ENCODE measurements at regions not wholly inside any gene's neighbourhood (a gene's known extent, or its start where the extent isn't known, plus 50 kb on each side); places are given as distances from the start of the nearest gene placed in this dataset.

DNA sequence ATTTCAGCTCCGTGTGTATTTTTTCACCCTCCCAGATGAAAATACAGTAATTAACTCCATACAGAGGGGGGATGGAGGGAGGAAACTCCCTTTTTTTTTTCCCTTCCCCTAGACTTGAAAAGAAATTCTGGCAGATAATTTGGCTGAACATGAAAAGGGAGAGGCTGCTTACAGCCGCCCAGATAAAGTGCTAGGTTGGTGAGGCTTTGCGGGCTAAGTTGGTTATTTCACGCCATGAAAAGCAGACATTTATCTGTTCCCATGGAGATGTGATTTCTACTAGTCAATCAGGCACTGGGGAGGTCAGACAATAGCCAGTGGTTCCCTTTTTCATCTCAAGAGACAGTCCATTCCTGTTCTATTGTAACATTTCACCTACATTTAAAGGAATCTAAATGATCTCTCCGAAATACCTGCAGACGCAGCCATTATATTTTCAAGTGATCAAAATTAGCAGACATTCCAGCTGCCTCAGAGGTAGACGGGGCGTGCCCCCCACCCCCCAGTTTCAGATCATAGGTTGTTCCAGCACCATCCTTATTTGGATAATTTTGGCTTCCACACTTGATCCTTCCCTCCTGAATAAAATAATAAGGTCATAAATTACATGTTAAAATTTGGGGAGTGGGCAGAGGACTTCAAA, 143.9 kb upstream of the ZNF217 start:
- Mint-ChIP-seq H3K27ac (peak overlapping the region; percentile 32 to 94 (median 83)), H3K4me3 (peak overlapping the region in 7 of 10 donors; percentile 56 to 81 (median 70)), H3K27me3 (no peaks in the 10 kb centered on the region), H3K36me3 (peaks cover 0 to 4% (median 0%) of the 10 kb centered on the region in 5 donors), H3K9me3 (no peaks in the 10 kb centered on the region), H3K4me1 (peaks cover 30 to 63% (median 53%) of the 10 kb centered on the region in 7 donors)
- CTCF ChIA-PET, result interaction anchor here (0.9 to 1.2 kb wide), 3 partner anchors 17 to 245 kb away, joined by 3 read pairs; no protein-coding TSS in a partner anchor
- Histone ChIP-seq H3K9me3 (ENCODE audit: control insufficient read depth in 2 of 3, low read length in 3 of 3) (no peaks in the 10 kb centered on the region), H3K27ac (ENCODE audit: low read depth, low read length) (peak overlapping the region; percentile 30), H3K4me3 (ENCODE audit: low read length) (no peak overlapping the region), H3K36me3 (ENCODE audit: control insufficient read depth in 2 of 3, insufficient read depth in 3 of 3, low read length in 3 of 3) (no peaks in the 10 kb centered on the region), H3K4me1 (ENCODE audit: control insufficient read depth in 2 of 2, insufficient read depth in 2 of 2, low read length in 2 of 2) (peaks cover 0 to 14% of the 10 kb centered on the region in 2 donors), H3K27me3 (ENCODE audit: control insufficient read depth in 2 of 2, insufficient read depth in 2 of 2, low read length in 2 of 2) (no peaks in the 10 kb centered on the region)
- DNase-seq (no peak), ATAC-seq (no peak)
- POLR2A ChIA-PET, result interaction anchor here (0.7 to 2.2 kb wide), 8 partner anchors 11 to 135 kb away, joined by 3 to 7 read pairs (median 5); no protein-coding TSS in a partner anchor
- intact Hi-C loops (cut with micrococcal nuclease), result loop anchor here (2.0 to 5.0 kb wide), 3 partner anchors 13 to 75 kb away; no protein-coding TSS in a partner anchor

DNA sequence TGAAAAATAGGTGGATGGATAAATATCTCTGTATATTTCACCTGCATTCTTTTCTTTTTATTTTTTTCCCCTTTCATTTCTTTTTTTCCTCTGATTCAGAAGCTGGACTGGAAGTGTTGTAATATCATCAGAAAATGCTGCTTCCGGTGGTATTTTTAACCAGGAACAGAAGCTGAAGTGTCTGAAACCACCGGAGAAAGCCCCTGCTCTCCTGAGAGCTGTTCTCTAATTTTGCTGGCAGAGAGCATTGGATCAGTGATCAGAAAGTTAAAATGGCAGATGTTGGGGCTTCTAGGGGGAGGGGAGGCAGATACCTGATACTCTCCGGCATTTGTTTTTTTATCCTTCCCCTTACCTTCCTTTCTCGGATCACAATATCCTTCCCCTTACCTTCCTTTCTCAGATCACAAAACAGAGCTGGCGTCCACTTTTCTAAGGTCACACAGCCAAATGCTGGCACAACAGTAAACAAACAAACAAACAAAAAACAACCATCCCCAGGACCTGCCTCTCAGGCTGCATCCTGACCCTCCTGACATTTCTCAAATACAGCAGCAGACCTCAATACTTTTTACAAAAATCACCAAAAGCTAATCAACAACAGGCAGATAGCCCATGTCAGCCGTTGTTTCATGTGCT, 143.2 kb upstream of the ZNF217 start:
- no peaks in the 10 kb centered on the region for H3K36me3 ChIP-seq (ENCODE audit: control insufficient read depth in 2 of 3, insufficient read depth in 3 of 3, low read length in 3 of 3)
- peak overlapping the region; percentile 12 to 81 (median 62) for H3K4me3 Mint-ChIP-seq
- peak in 1 of 9 donors; percentile 17 for DNase-seq
- peaks cover 30 to 60% (median 53%) of the 10 kb centered on the region in 7 donors for H3K4me1 Mint-ChIP-seq
- peak overlapping the region; percentile 30 for H3K27ac ChIP-seq (ENCODE audit: low read depth, low read length)
- ATAC-seq, result peak; percentile 51
- H3K27me3 ChIP-seq (ENCODE audit: control insufficient read depth in 2 of 2, insufficient read depth in 2 of 2, low read length in 2 of 2), result no peaks in the 10 kb centered on the region
- H3K4me1 ChIP-seq (ENCODE audit: control insufficient read depth in 2 of 2, insufficient read depth in 2 of 2, low read length in 2 of 2), result peaks cover 0 to 14% of the 10 kb centered on the region in 2 donors
- no peaks in the 10 kb centered on the region for H3K9me3 ChIP-seq (ENCODE audit: control insufficient read depth in 2 of 3, low read length in 3 of 3)
- no peak overlapping the region for H3K4me3 ChIP-seq (ENCODE audit: low read length)
- ChIA-PET CTCF (interaction anchor here (0.9 to 1.2 kb wide), 2 partner anchors 18 to 246 kb away, joined by 3 read pairs; no protein-coding TSS in a partner anchor), POLR2A (interaction anchor here (0.7 to 2.2 kb wide), 13 partner anchors 12 to 198 kb away, joined by 3 to 9 read pairs (median 4); no protein-coding TSS in a partner anchor)
- no peaks in the 10 kb centered on the region for H3K27me3 Mint-ChIP-seq
- peak overlapping the region; percentile 71 to 94 (median 83) for H3K27ac Mint-ChIP-seq
- H3K9me3 Mint-ChIP-seq, result no peaks in the 10 kb centered on the region
- peaks cover 0 to 4% (median 0%) of the 10 kb centered on the region in 5 donors for H3K36me3 Mint-ChIP-seq
- intact Hi-C loops (cut with micrococcal nuclease), result loop anchor here (2.0 to 5.0 kb wide), 3 partner anchors 14 to 75 kb away; no protein-coding TSS in a partner anchor

- Histone ChIP-seq H3K9me3 (ENCODE audit: control insufficient read depth in 2 of 3, low read length in 3 of 3) (no peaks in the 10 kb centered on the region), H3K4me1 (ENCODE audit: control insufficient read depth in 2 of 2, insufficient read depth in 2 of 2, low read length in 2 of 2) (peaks cover 0 to 13% of the 10 kb centered on the region in 2 donors), H3K36me3 (ENCODE audit: control insufficient read depth in 2 of 3, insufficient read depth in 3 of 3, low read length in 3 of 3) (no peaks in the 10 kb centered on the region), H3K4me3 (ENCODE audit: low read length) (no peak overlapping the region), H3K27me3 (ENCODE audit: control insufficient read depth in 2 of 2, insufficient read depth in 2 of 2, low read length in 2 of 2) (no peaks in the 10 kb centered on the region), H3K27ac (ENCODE audit: low read depth, low read length) (no peak overlapping the region)
- intact Hi-C loops (cut with micrococcal nuclease), result loop anchor here (2.0 to 5.0 kb wide), 3 partner anchors 15 to 74 kb away; no protein-coding TSS in a partner anchor
- Mint-ChIP-seq H3K36me3 (peaks cover 0 to 4% (median 0%) of the 10 kb centered on the region in 5 donors), H3K27me3 (no peaks in the 10 kb centered on the region), H3K4me3 (peak overlapping the region; percentile 5 to 81 (median 62)), H3K27ac (peak overlapping the region; percentile 71 to 94 (median 83)), H3K9me3 (no peaks in the 10 kb centered on the region), H3K4me1 (peaks cover 28 to 55% (median 48%) of the 10 kb centered on the region in 7 donors)
- POLR2A ChIA-PET, result interaction anchor here (0.6 to 2.0 kb wide), 12 partner anchors 13 to 199 kb away, joined by 3 to 9 read pairs (median 4); no protein-coding TSS in a partner anchor
- DNase-seq, result no peak
- no peak for ATAC-seq
- CTCF ChIA-PET, result interaction anchor here (1.2 kb wide), 1 partner anchor 246 kb away, joined by 3 read pairs; no protein-coding TSS in a partner anchor
Observed at GRCh38 chr20:53736122-53736756, 142.6 kb upstream of the ZNF217 start.

GRCh38 chr20:53735536-53736050, 142.0 kb upstream of the ZNF217 start:
- peaks cover 0 to 7% of the 10 kb centered on the region in 2 donors for H3K4me1 ChIP-seq (ENCODE audit: control insufficient read depth in 2 of 2, insufficient read depth in 2 of 2, low read length in 2 of 2)
- H3K27me3 Mint-ChIP-seq, result no peaks in the 10 kb centered on the region

DNA sequence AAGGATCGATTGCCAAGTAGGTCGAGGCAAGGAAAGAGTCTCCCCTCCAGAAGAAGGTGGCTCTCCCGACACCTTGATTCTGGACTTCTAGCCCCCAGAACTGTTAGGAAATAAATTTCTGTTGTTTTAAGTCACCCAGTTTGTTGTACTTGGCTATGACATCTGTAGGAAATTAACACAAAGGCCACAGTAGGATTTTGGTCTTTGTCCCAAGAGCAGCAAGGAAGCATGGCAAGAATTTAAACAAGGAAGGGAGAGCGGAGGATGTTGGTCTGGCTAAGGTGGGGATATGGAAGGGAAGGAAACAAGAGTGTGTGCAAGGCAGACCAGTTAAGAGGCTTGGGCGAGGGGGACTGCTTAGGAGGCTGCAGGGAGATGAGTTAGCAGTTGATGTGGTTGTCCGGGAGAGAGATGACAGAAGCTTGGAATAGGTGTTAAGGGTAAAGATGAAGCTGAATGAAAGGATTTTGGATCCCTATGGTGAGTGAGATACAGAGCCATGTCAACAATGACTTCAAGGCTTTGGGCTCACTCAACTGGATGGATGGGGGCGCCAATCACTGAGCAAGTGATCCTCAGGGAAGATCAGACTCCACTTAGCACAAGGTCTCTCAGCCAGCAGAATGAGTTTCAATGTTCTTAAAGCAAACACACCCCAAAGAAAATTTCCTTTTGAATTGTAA, 140.5 kb upstream of the ZNF217 start:
- Histone ChIP-seq H3K27ac (ENCODE audit: low read depth, low read length) (no peak overlapping the region), H3K4me1 (ENCODE audit: control insufficient read depth in 2 of 2, insufficient read depth in 2 of 2, low read length in 2 of 2) (peaks cover 0 to 7% of the 10 kb centered on the region in 2 donors), H3K9me3 (ENCODE audit: control insufficient read depth in 2 of 3, low read length in 3 of 3) (no peaks in the 10 kb centered on the region), H3K36me3 (ENCODE audit: control insufficient read depth in 2 of 3, insufficient read depth in 3 of 3, low read length in 3 of 3) (no peaks in the 10 kb centered on the region), H3K27me3 (ENCODE audit: control insufficient read depth in 2 of 2, insufficient read depth in 2 of 2, low read length in 2 of 2) (no peaks in the 10 kb centered on the region), H3K4me3 (ENCODE audit: low read length) (no peak overlapping the region)
- ChIA-PET POLR2A (interaction anchor here (0.6 to 0.7 kb wide), 2 partner anchors 17 to 138 kb away, joined by 3 to 8 read pairs; no protein-coding TSS in a partner anchor), CTCF (no interaction called here)
- ATAC-seq, result no peak
- Mint-ChIP-seq H3K27ac (peak overlapping the region in 2 of 9 donors; percentile 4 to 13), H3K36me3 (peaks cover 0 to 5% (median 0%) of the 10 kb centered on the region in 5 donors), H3K27me3 (no peaks in the 10 kb centered on the region), H3K4me1 (peaks cover 21 to 51% (median 30%) of the 10 kb centered on the region in 7 donors), H3K4me3 (no peak overlapping the region), H3K9me3 (no peaks in the 10 kb centered on the region)
- intact Hi-C loops (cut with micrococcal nuclease), result no loop called here
- DNase-seq, result no peak

More at GRCh38 chr20:53735536-53736050, 142.0 kb upstream of the ZNF217 start:
- ChIA-PET POLR2A (interaction anchor here (0.6 to 2.0 kb wide), 5 partner anchors 19 to 126 kb away, joined by 3 to 6 read pairs (median 4); no protein-coding TSS in a partner anchor), CTCF (no interaction called here)
- Histone ChIP-seq H3K9me3 (ENCODE audit: control insufficient read depth in 2 of 3, low read length in 3 of 3) (no peaks in the 10 kb centered on the region), H3K36me3 (ENCODE audit: control insufficient read depth in 2 of 3, insufficient read depth in 3 of 3, low read length in 3 of 3) (no peaks in the 10 kb centered on the region), H3K27me3 (ENCODE audit: control insufficient read depth in 2 of 2, insufficient read depth in 2 of 2, low read length in 2 of 2) (no peaks in the 10 kb centered on the region), H3K4me3 (ENCODE audit: low read length) (no peak overlapping the region), H3K27ac (ENCODE audit: low read depth, low read length) (no peak overlapping the region)
- Mint-ChIP-seq H3K27ac (peak overlapping the region in 4 of 9 donors; percentile 1 to 90 (median 32)), H3K4me1 (peaks cover 25 to 52% (median 41%) of the 10 kb centered on the region in 7 donors), H3K9me3 (no peaks in the 10 kb centered on the region), H3K4me3 (no peak overlapping the region), H3K36me3 (peaks cover 0 to 4% (median 0%) of the 10 kb centered on the region in 5 donors)
- intact Hi-C loops (cut with micrococcal nuclease), result loop anchor here (2.0 to 5.0 kb wide), 3 partner anchors 15 to 73 kb away; no protein-coding TSS in a partner anchor
- ATAC-seq, result no peak
- no peak for DNase-seq
